ENCODE measurements at regions not wholly inside any gene's neighbourhood (a gene's known extent, or its start where the extent isn't known, plus 50 kb on each side); places are given as distances from the start of the nearest gene placed in this dataset.

DNA sequence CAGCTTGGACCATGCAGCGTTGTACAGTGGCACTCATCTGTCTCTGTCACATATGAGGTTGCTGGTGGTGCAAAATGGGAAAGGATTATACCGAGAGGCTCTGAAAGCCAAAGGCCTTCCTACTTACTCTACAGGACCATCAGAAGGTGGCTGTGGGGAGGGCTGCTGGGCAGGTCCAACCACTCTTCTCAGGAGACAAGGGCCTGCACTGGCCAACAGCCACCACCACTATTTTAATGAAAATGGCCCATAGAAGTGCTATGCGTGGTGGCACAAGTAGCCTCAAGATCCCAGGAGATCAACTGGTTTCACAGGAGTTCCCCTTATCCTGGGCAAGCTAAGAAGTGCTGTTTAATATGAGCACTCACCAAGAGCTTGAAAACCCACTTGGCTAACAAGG, 52.3 kb downstream of the MRPL57 start:
- DNase-seq (ENCODE audit: low spot score) (no peak), ATAC-seq (ENCODE audit: low read depth) (no peak)
- TF ChIP-seq, protein P1, sequence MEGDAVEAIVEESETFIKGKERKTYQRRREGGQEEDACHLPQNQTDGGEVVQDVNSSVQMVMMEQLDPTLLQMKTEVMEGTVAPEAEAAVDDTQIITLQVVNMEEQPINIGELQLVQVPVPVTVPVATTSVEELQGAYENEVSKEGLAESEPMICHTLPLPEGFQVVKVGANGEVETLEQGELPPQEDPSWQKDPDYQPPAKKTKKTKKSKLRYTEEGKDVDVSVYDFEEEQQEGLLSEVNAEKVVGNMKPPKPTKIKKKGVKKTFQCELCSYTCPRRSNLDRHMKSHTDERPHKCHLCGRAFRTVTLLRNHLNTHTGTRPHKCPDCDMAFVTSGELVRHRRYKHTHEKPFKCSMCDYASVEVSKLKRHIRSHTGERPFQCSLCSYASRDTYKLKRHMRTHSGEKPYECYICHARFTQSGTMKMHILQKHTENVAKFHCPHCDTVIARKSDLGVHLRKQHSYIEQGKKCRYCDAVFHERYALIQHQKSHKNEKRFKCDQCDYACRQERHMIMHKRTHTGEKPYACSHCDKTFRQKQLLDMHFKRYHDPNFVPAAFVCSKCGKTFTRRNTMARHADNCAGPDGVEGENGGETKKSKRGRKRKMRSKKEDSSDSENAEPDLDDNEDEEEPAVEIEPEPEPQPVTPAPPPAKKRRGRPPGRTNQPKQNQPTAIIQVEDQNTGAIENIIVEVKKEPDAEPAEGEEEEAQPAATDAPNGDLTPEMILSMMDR (IDR thresholded peaks at IDR 0.05; ENCODE audit: poor library complexity, severe bottlenecking), result no peak

DNA sequence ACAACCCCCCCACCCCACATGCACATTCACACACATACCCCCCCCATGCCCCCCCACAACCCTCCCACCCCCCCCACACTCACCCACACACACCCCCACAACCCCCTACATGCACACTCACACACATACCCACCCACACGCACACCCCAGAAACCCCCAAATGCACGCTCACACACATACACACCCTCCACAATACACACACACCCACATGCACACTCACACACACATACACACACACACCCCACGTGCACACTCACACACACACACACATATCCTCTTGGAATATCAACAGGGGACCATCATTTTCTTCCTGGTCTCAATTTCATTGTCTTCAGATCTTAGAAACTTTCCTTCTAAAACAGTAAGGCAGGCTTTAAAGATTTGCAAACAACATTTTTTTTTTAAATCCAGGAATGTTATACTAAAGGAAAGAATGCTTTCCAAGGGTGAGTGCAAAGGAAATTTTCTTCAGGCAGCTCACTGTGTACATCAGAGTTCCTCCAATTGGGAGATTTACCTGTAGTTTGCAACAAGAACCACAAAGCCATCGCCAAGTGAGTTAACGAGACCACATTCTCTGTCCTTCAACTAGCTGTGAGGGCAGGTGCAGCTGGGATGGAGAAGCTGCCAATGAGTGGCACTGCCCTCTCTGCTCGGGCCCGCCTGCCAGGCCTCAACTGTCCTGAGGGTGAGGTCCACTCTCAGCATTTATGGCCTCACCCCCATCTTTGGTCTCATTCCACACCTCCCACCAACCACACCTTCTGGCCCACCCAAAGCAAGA, 53.0 kb downstream of the MRPL57 start:
- Histone ChIP-seq H3K27me3 (ENCODE audit: insufficient read depth, poor library complexity, severe bottlenecking) (no peaks in the 10 kb centered on the region), H3K4me3 (ENCODE audit: severe bottlenecking) (no peak overlapping the region), H3K4me1 (ENCODE audit: insufficient read depth, poor library complexity, severe bottlenecking) (no peaks in the 10 kb centered on the region), H3K9me3 (ENCODE audit: severe bottlenecking) (no peaks in the 10 kb centered on the region), H3K27ac (ENCODE audit: poor library complexity, severe bottlenecking) (no peak overlapping the region), H3K36me3 (ENCODE audit: low read depth) (no peaks in the 10 kb centered on the region)
- no peak for ATAC-seq (ENCODE audit: low read depth)
- TF ChIP-seq, protein P1 (IDR thresholded peaks at IDR 0.05; ENCODE audit: poor library complexity, severe bottlenecking), result no peak
- no peak for DNase-seq (ENCODE audit: low spot score)

More for the DNA sequence above, 52.3 kb downstream of the MRPL57 start:
- no peak overlapping the region for H3K4me3 ChIP-seq (ENCODE audit: severe bottlenecking)
- H3K27me3 ChIP-seq (ENCODE audit: insufficient read depth, poor library complexity, severe bottlenecking), result no peaks in the 10 kb centered on the region
- no peaks in the 10 kb centered on the region for H3K4me1 ChIP-seq (ENCODE audit: insufficient read depth, poor library complexity, severe bottlenecking)
- no peaks in the 10 kb centered on the region for H3K9me3 ChIP-seq (ENCODE audit: severe bottlenecking)
- no peaks in the 10 kb centered on the region for H3K36me3 ChIP-seq (ENCODE audit: low read depth)
- H3K27ac ChIP-seq (ENCODE audit: poor library complexity, severe bottlenecking), result no peak overlapping the region

DNA sequence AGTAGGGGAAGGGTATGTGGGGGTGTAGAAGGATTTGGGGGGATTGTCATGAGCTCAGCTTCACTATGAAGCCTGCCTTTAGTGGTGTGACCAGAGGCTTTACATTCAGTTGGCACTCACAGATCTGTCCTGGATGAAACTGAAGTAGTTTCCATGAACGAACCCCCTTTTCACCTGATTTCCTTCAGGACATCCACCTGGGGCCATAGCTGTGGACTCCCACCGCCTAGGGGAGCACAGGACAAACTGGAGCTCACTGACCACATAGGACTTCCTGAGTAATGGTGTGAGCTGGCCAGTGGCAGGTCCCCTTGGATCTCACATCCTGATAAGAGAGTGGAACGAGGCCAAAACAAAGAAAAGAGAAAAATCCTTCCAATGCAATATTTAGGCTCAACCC, 54.1 kb downstream of the MRPL57 start:
- TF ChIP-seq, protein P1 (IDR thresholded peaks at IDR 0.05; ENCODE audit: poor library complexity, severe bottlenecking), result no peak
- Histone ChIP-seq H3K4me1 (ENCODE audit: insufficient read depth, poor library complexity, severe bottlenecking) (no peaks in the 10 kb centered on the region), H3K4me3 (ENCODE audit: severe bottlenecking) (no peak overlapping the region), H3K27me3 (ENCODE audit: insufficient read depth, poor library complexity, severe bottlenecking) (no peaks in the 10 kb centered on the region), H3K9me3 (ENCODE audit: severe bottlenecking) (no peaks in the 10 kb centered on the region), H3K36me3 (ENCODE audit: low read depth) (no peaks in the 10 kb centered on the region), H3K27ac (ENCODE audit: poor library complexity, severe bottlenecking) (no peak overlapping the region)
- DNase-seq (ENCODE audit: low spot score), result no peak
- no peak for ATAC-seq (ENCODE audit: low read depth)

DNA sequence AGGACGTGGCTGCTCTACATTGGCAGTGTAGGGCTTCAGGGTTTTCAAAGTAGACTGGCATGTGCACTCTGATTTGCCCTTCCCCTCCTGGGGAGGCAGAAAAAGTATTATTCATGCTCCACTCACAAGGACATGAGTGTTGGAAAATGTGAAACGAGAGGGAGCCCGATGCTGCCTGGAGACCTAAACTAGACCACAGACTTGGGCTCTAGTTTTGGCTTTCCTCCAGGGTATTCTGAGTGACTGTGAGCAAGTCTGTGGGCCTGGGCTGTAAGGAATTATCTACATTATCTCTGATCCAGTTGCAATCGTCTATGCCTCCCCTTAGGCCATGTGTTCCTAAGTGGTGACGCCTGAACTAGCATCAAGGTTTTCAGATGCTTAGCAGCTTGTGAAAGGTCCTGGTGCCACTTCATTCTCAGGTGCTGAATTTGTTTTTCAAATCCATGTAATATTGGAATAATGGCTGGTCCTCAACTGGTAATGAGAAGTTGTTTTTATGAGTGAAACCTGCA, 55.0 kb downstream of the MRPL57 start:
- ATAC-seq (ENCODE audit: low read depth), result no peak
- Histone ChIP-seq H3K4me3 (ENCODE audit: severe bottlenecking) (no peak overlapping the region), H3K27ac (ENCODE audit: poor library complexity, severe bottlenecking) (no peak overlapping the region), H3K36me3 (ENCODE audit: low read depth) (no peaks in the 10 kb centered on the region), H3K9me3 (ENCODE audit: severe bottlenecking) (no peaks in the 10 kb centered on the region), H3K4me1 (ENCODE audit: insufficient read depth, poor library complexity, severe bottlenecking) (no peaks in the 10 kb centered on the region), H3K27me3 (ENCODE audit: insufficient read depth, poor library complexity, severe bottlenecking) (no peaks in the 10 kb centered on the region)
- DNase-seq (ENCODE audit: low spot score), result no peak
- TF ChIP-seq, protein P1 (IDR thresholded peaks at IDR 0.05; ENCODE audit: poor library complexity, severe bottlenecking), result no peak

DNA sequence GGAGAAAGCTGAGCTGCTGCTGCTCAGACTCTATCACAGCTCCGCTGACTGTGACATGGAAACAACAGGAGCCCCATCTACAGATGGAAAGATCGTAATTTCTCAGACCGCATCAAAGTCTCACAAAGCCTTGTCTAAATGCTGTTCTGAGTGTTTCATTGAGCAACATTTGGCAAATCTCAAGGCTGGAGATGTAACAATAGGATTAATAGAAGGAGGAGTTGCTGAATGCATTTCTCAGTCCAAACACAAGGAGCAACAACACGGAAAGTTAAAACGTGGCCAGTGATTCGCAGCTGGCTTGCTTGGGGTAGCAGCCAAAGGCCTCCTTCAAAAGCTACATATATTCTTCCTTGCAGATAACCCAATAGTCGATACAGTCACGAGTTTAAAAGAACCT, 55.7 kb downstream of the MRPL57 start:
- Histone ChIP-seq H3K27ac (ENCODE audit: poor library complexity, severe bottlenecking) (no peak overlapping the region), H3K27me3 (ENCODE audit: insufficient read depth, poor library complexity, severe bottlenecking) (no peaks in the 10 kb centered on the region), H3K4me1 (ENCODE audit: insufficient read depth, poor library complexity, severe bottlenecking) (no peaks in the 10 kb centered on the region), H3K9me3 (ENCODE audit: severe bottlenecking) (no peaks in the 10 kb centered on the region), H3K4me3 (ENCODE audit: severe bottlenecking) (no peak overlapping the region), H3K36me3 (ENCODE audit: low read depth) (no peaks in the 10 kb centered on the region)
- no peak for DNase-seq (ENCODE audit: low spot score)
- no peak for ATAC-seq (ENCODE audit: low read depth)
- TF ChIP-seq, protein P1 (IDR thresholded peaks at IDR 0.05; ENCODE audit: poor library complexity, severe bottlenecking), result no peak
